ENCODE measurements at regions not wholly inside any gene's neighbourhood (a gene's known extent, or its start where the extent isn't known, plus 50 kb on each side); places are given as distances from the start of the nearest gene placed in this dataset.

- Histone ChIP-seq H4K20me1 (ENCODE audit: insufficient read depth, low read length) (no peaks in the 10 kb centered on the region), H3K79me2 (ENCODE audit: low read length) (no peaks in the 10 kb centered on the region), H3K9me3 (ENCODE audit: insufficient read depth, low read length) (no peaks in the 10 kb centered on the region), H3K36me3 (replicated peaks; ENCODE audit: low read depth, low read length) (no peaks in the 10 kb centered on the region), H3K27me3 (ENCODE audit: low read depth, low read length) (no peaks in the 10 kb centered on the region), H3K27ac (ENCODE audit: low read length) (no peak overlapping the region), H3K4me3 (ENCODE audit: low read length) (no peak overlapping the region), H3K4me2 (ENCODE audit: low read length) (no peak overlapping the region), H2AFZ (ENCODE audit: low read depth, low read length) (no peak overlapping the region), H3K9ac (ENCODE audit: low read length) (no peak overlapping the region), H3K4me1 (ENCODE audit: low read length) (0 out of 2 replicates have a peak, but pooled peaks cover 4% of the 10 kb centered on the region)
- no peak for TF ChIP-seq EZH2phosphoT487 (IDR thresholded peaks at IDR 0.05; ENCODE audit: low read depth)
Measured at GRCh38 chr10:36766415-36766810, 359.0 kb upstream of the ANKRD30A start.

GRCh38 chr10:36765782-36766414, 359.5 kb upstream of the ANKRD30A start:
- Histone ChIP-seq H3K27me3 (ENCODE audit: low read depth, low read length) (no peaks in the 10 kb centered on the region), H3K4me2 (ENCODE audit: low read length) (no peak overlapping the region), H3K4me3 (ENCODE audit: low read length) (no peak overlapping the region), H3K9ac (ENCODE audit: low read length) (no peak overlapping the region), H3K4me1 (ENCODE audit: low read length) (0 out of 2 replicates have a peak, but pooled peaks cover 2% of the 10 kb centered on the region), H3K36me3 (replicated peaks; ENCODE audit: low read depth, low read length) (no peaks in the 10 kb centered on the region), H3K79me2 (ENCODE audit: low read length) (no peaks in the 10 kb centered on the region), H3K27ac (ENCODE audit: low read length) (no peak overlapping the region), H2AFZ (ENCODE audit: low read depth, low read length) (no peak overlapping the region), H4K20me1 (ENCODE audit: insufficient read depth, low read length) (no peaks in the 10 kb centered on the region), H3K9me3 (ENCODE audit: insufficient read depth, low read length) (no peaks in the 10 kb centered on the region)
- TF ChIP-seq EZH2phosphoT487 (IDR thresholded peaks at IDR 0.05; ENCODE audit: low read depth) (no peak), CTCF (IDR thresholded peaks at IDR 0.05; ENCODE audit: low read depth, low read length) (no peak)

DNA sequence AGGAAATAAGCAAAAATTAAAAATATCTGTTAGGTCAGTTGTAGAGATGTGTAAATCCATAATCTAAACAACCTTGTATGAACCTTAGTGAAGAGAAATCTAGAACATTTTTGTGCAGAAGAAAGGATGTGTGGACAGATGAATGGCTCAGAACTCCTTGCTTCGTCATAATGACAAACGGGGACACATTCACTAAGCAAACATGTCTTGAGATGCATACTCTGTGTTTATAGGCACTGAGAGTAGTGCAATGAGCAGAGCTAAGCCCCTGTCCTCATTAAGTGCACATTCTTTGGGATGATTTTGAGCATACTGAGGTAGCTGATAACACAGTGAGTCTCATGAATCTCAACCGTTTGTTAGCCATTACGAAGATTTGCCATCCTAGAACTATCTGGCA, 360.6 kb upstream of the ANKRD30A start:
- H3K36me3 ChIP-seq (replicated peaks; ENCODE audit: low read depth, low read length) = no peaks in the 10 kb centered on the region
- H3K4me1 ChIP-seq (ENCODE audit: low read length) = no peaks in the 10 kb centered on the region
- TF ChIP-seq EZH2phosphoT487 (IDR thresholded peaks at IDR 0.05; ENCODE audit: low read depth) = no peak
- TF ChIP-seq CTCF (IDR thresholded peaks at IDR 0.05; ENCODE audit: low read depth, low read length) = no peak
- no peak overlapping the region for H3K27ac ChIP-seq (ENCODE audit: low read length)
- H3K9ac ChIP-seq (ENCODE audit: low read length) = no peak overlapping the region
- no peaks in the 10 kb centered on the region for H4K20me1 ChIP-seq (ENCODE audit: insufficient read depth, low read length)
- no peak overlapping the region for H3K4me3 ChIP-seq (ENCODE audit: low read length)
- H3K27me3 ChIP-seq (ENCODE audit: low read depth, low read length) = no peaks in the 10 kb centered on the region
- no peaks in the 10 kb centered on the region for H3K9me3 ChIP-seq (ENCODE audit: insufficient read depth, low read length)
- H3K4me2 ChIP-seq (ENCODE audit: low read length) = no peak overlapping the region
- H2AFZ ChIP-seq (ENCODE audit: low read depth, low read length) = no peak overlapping the region
- no peaks in the 10 kb centered on the region for H3K79me2 ChIP-seq (ENCODE audit: low read length)

DNA sequence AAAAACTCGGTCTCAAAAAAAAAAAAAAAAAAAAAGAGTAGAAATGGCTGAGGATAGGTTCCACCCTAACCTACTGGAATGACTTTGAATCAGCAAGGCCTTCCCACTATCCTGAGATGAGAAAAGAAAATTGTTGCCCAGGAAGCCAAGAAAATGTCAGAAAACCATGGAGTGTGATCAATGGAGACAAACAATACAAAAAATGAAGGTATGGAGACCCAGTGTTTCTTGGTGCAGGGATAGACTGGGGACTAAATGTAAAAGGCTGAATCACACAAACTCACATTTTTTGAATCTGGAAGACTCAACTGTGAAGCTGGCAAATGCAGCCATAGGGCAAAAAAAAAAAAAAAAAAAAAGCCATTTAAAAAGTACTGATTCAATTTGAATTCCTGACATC, 364.3 kb upstream of the ANKRD30A start:
- H3K4me2 ChIP-seq (ENCODE audit: low read length) = no peak overlapping the region
- H3K9me3 ChIP-seq (ENCODE audit: insufficient read depth, low read length) = no peaks in the 10 kb centered on the region
- H3K79me2 ChIP-seq (ENCODE audit: low read length) = no peaks in the 10 kb centered on the region
- no peak for TF ChIP-seq EZH2phosphoT487 (IDR thresholded peaks at IDR 0.05; ENCODE audit: low read depth)
- TF ChIP-seq CTCF (IDR thresholded peaks at IDR 0.05; ENCODE audit: low read depth, low read length) = no peak
- H4K20me1 ChIP-seq (ENCODE audit: insufficient read depth, low read length) = no peaks in the 10 kb centered on the region
- no peak overlapping the region for H3K27ac ChIP-seq (ENCODE audit: low read length)
- H3K27me3 ChIP-seq (ENCODE audit: low read depth, low read length) = no peaks in the 10 kb centered on the region
- no peaks in the 10 kb centered on the region for H3K4me1 ChIP-seq (ENCODE audit: low read length)
- H2AFZ ChIP-seq (ENCODE audit: low read depth, low read length) = no peak overlapping the region
- H3K9ac ChIP-seq (ENCODE audit: low read length) = no peak overlapping the region
- H3K4me3 ChIP-seq (ENCODE audit: low read length) = no peak overlapping the region
- H3K36me3 ChIP-seq (replicated peaks; ENCODE audit: low read depth, low read length) = no peaks in the 10 kb centered on the region

Data from OCI-LY3 (cell line).